T-cell (primary cell): ENCODE measurements at regions not wholly inside any gene's neighbourhood (a gene's known extent, or its start where the extent isn't known, plus 50 kb on each side); places are given as distances from the start of the nearest gene placed in this dataset.

Experiments
- ATAC-seq, 4 experiments: fragments of 200-7000 bp in 3 of 4; fragments of 150-1000 bp in 1 of 4; cut with Tn5 transposase; replicated peaks in 1 of 4; 1 replicate in 3 of 4; 2 replicates in 1 of 4; pipeline ENCODE4 v1.10.0; 2021; ENCODE audit warnings: moderate library complexity in 3 of 4, mild to moderate bottlenecking in 2 of 4, moderate number of reproducible peaks in 1 of 4
- CTCF ChIA-PET, 2 donors: fragments of 300-600 bp; sonication (Branson Sonifier 250); formaldehyde crosslinking; loops; one replicate each; lab custom pipeline; 2022; ENCODE audit warnings: antibody characterized with exemption in 2 of 2; lab: Charles Lee
- POLR2A ChIA-PET, 2 donors: fragments of 300-600 bp; sonication (Branson Sonifier 250); formaldehyde crosslinking; loops; one replicate each; lab custom pipeline; 2022; ENCODE audit warnings: antibody characterized with exemption in 2 of 2; lab: Charles Lee
- DNase-seq, 35 experiments: peaks; one replicate each; pipeline versions ENCODE4 v3.0.0 to v3.0.0-alpha.2; 2013 to 2023
- H3K27ac ChIP-seq: one replicate; pipeline ENCODE4 v1.5.1; 2013; ENCODE audit warnings: low read length
- H3K27me3 ChIP-seq, 2 experiments: replicated peaks in 1 of 2; 1 replicate in 1 of 2; 2 replicates in 1 of 2; pipeline versions ENCODE4 v1.6.1 to v1.7.0; 2013; ENCODE audit warnings: low read length in 1 of 2, mixed read lengths in 1 of 2; ENCODE audit not compliant: control insufficient read depth in 2 of 2, insufficient read depth in 2 of 2; ENCODE audit errors: extremely low read depth in 1 of 2
- H3K36me3 ChIP-seq, 2 donors: 1 replicate in 1 of 2; 2 replicates in 1 of 2; pipeline versions ENCODE4 v1.6.1 to v1.7.0; 2013; ENCODE audit warnings: low read length in 1 of 2; ENCODE audit not compliant: control insufficient read depth in 2 of 2, insufficient read depth in 1 of 2; ENCODE audit errors: extremely low read depth in 1 of 2
- H3K4me1 ChIP-seq, 2 experiments: 1 replicate in 1 of 2; 2 replicates in 1 of 2; pipeline versions ENCODE4 v1.6.1 to v1.7.0; 2013; ENCODE audit warnings: low read length in 2 of 2, mixed read lengths in 1 of 2; ENCODE audit not compliant: insufficient read depth in 2 of 2, control insufficient read depth in 1 of 2; ENCODE audit errors: extremely low read depth in 1 of 2
- H3K4me3 ChIP-seq, 2 donors: 1 replicate in 1 of 2; 2 replicates in 1 of 2; pipeline versions ENCODE4 v1.5.1 to v1.7.0; 2013; ENCODE audit warnings: mild to moderate bottlenecking in 2 of 2, low read length in 1 of 2, moderate library complexity in 1 of 2; ENCODE audit not compliant: control insufficient read depth in 1 of 2; ENCODE audit errors: extremely low read depth in 1 of 2
- H3K9me3 ChIP-seq: 2 replicates; pipeline ENCODE4 v1.7.0; 2013
- H3K27ac Mint-ChIP-seq, 2 donors: one replicate each; pipeline ENCODE4 v1.8.0; 2020 to 2021; ENCODE audit warnings: mild to moderate bottlenecking in 2 of 2, mixed read lengths in 2 of 2
- H3K27me3 Mint-ChIP-seq, 2 donors: one replicate each; pipeline ENCODE4 v1.8.0; 2021 to 2022; ENCODE audit warnings: mixed read lengths in 2 of 2
- H3K36me3 Mint-ChIP-seq: one replicate; pipeline ENCODE4 v1.8.0; 2021; ENCODE audit warnings: mixed read lengths
- H3K4me1 Mint-ChIP-seq, 3 donors: one replicate each; pipeline ENCODE4 v1.8.0; 2020 to 2022; ENCODE audit warnings: mixed read lengths in 3 of 3, mild to moderate bottlenecking in 1 of 3
- H3K4me3 Mint-ChIP-seq, 3 donors: one replicate each; pipeline ENCODE4 v1.8.0; 2020 to 2022; ENCODE audit warnings: mild to moderate bottlenecking in 3 of 3, mixed read lengths in 3 of 3, moderate library complexity in 3 of 3
- H3K9me3 Mint-ChIP-seq, 3 donors: one replicate each; pipeline ENCODE4 v1.8.0; 2020 to 2022; ENCODE audit warnings: mixed read lengths in 3 of 3
- WGBS: methylation state at CpG from one replicate; pipeline ENCODE4 v1.1.5; 2013; ENCODE audit warnings: missing lambda C conversion rate; ENCODE audit not compliant: insufficient coverage; 5-methylcytosine and 5-hydroxymethylcytosine counted together

DNA sequence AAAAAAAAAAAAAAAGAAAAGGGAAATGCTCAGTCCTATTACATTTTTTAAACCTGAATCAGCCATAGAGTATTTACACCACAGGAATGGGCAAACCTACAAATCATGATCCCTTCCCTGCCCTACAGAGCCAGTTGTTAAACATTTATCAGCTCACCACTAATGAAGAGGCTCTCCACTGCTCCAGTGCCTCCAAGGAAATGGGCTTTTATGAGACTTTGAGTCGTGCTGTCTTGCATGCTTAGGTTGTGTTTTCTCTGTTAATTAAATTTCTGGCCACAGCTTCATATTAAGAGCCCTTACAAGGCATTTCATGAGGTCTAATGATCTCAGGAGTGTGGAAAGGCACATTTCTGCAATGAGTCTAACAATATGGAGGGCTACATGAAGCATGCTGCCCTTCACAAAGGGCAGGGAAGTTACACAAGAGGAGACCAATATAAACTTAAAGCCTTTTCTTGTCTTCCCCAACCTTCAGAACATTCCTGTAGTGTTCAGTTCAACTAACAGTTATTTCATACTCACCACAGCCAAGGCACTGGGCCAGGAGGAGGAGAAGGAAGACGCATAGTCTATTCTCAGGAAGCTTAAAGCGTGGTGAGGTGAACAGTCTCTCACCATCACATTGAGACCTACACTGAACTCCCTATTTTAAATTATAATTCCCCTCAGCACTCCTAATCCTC lies 140.1 kb upstream of the ABCA1 start:
- DNase-seq, result no peak
- ATAC-seq, result no peak
- Mint-ChIP-seq H3K27ac (no peak overlapping the region), H3K4me3 (no peak overlapping the region), H3K9me3 (no peaks in the 10 kb centered on the region), H3K27me3 (peaks cover 0 to 3% of the 10 kb centered on the region in 2 donors), H3K4me1 (peaks cover 13 to 20% (median 13%) of the 10 kb centered on the region in 3 donors), H3K36me3 (no peaks in the 10 kb centered on the region)
- Histone ChIP-seq H3K9me3 (no peaks in the 10 kb centered on the region), H3K36me3 (no peaks in the 10 kb centered on the region), H3K4me3 (no peak overlapping the region), H3K4me1 (peaks cover 0 to 11% of the 10 kb centered on the region in 2 experiments), H3K27me3 (peaks cover 0 to 13% of the 10 kb centered on the region in 2 experiments), H3K27ac (no peak overlapping the region)
- POLR2A ChIA-PET, result no interaction called here
- CTCF ChIA-PET, result interaction anchor here in 1 of 2 donors (0.7 kb wide), 1 partner anchor 1459 kb away, joined by 7 read pairs; no protein-coding TSS in a partner anchor
- WGBS, result no CpG with 5 or more reads among the region's 3 CpGs

GRCh38 chr9:105069285-105069684 lies 141.3 kb upstream of the ABCA1 start:
- DNase-seq, result no peak
- no peak for ATAC-seq
- no peak overlapping the region for H3K4me3 Mint-ChIP-seq
- no peaks in the 10 kb centered on the region for H3K9me3 Mint-ChIP-seq
- H3K27me3 ChIP-seq, result peaks cover 0 to 9% of the 10 kb centered on the region in 2 experiments
- peaks cover 0 to 5% of the 10 kb centered on the region in 2 experiments for H3K4me1 ChIP-seq
- peaks cover 4 to 13% (median 5%) of the 10 kb centered on the region in 3 donors for H3K4me1 Mint-ChIP-seq
- H3K36me3 ChIP-seq, result no peaks in the 10 kb centered on the region
- WGBS, result 91% methylated on average over 3 of the region's 5 CpGs
- no peaks in the 10 kb centered on the region for H3K36me3 Mint-ChIP-seq
- CTCF ChIA-PET, result no interaction called here
- peaks cover 0 to 3% of the 10 kb centered on the region in 2 donors for H3K27me3 Mint-ChIP-seq
- no peak overlapping the region for H3K27ac ChIP-seq
- H3K9me3 ChIP-seq, result no peaks in the 10 kb centered on the region
- no peak overlapping the region for H3K4me3 ChIP-seq
- H3K27ac Mint-ChIP-seq, result no peak overlapping the region
- POLR2A ChIA-PET, result interaction anchor here in 1 of 2 donors (0.5 to 0.6 kb wide), 2 partner anchors 35 to 66 kb away, joined by 3 to 4 read pairs; no protein-coding TSS in a partner anchor

DNA sequence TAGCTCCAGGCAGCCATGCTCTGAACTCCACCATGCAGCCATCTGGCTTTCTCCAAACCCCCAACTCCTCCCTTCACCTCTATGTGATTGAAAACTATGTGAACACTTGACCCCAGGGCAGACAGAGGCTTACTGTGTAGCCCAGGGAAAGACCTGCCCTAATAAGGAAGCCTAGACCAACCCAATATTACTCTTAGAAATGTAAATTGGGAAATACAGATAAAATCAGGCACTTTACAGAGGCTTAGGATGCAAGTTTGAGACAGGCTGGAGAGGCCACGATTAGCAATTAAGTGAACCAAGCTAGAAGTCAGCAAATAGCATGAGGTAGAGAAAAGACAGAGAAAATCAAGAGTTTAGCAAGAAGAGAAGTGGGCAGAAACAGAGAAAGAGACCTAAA lies 141.7 kb upstream of the ABCA1 start:
- Histone ChIP-seq H3K36me3 (no peaks in the 10 kb centered on the region), H3K27ac (no peak overlapping the region), H3K4me3 (no peak overlapping the region), H3K27me3 (peaks cover 0 to 5% of the 10 kb centered on the region in 2 experiments), H3K9me3 (no peaks in the 10 kb centered on the region), H3K4me1 (peaks cover 0 to 1% of the 10 kb centered on the region in 2 experiments)
- no peaks in the 10 kb centered on the region for H3K9me3 Mint-ChIP-seq
- ATAC-seq (no peak), DNase-seq (no peak)
- peaks cover 4 to 12% (median 5%) of the 10 kb centered on the region in 3 donors for H3K4me1 Mint-ChIP-seq
- no peak overlapping the region for H3K27ac Mint-ChIP-seq
- no peak overlapping the region for H3K4me3 Mint-ChIP-seq
- POLR2A ChIA-PET, result interaction anchor here in 1 of 2 donors (0.5 kb wide), 1 partner anchor 36 kb away, joined by 4 read pairs; no protein-coding TSS in a partner anchor
- H3K36me3 Mint-ChIP-seq, result no peaks in the 10 kb centered on the region
- WGBS, result 82% methylated on average over 1 of the region's 1 CpG
- peaks cover 0 to 3% of the 10 kb centered on the region in 2 donors for H3K27me3 Mint-ChIP-seq
- CTCF ChIA-PET, result no interaction called here

DNA sequence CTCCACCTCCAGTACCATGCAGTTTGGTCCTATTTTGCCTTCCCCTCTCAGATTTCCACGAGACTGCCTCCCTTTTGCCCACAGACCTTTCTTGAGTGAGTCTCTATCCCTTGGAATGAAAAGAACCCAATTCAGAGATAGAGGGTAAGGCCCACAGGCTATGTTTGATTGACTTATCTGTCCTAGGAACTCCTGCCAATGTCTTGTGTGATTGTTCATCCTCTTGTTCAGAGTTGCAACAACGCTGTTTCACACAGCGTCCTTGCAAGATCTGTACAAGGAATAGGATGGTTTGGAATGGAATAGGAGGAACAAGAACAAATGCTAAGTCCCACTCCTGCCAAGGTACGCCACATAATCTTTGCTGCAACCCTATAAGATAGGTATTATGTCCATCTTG lies 142.2 kb upstream of the ABCA1 start:
- Histone ChIP-seq H3K9me3 (no peaks in the 10 kb centered on the region), H3K4me1 (no peaks in the 10 kb centered on the region), H3K27me3 (peaks cover 0 to 3% of the 10 kb centered on the region in 2 experiments), H3K4me3 (no peak overlapping the region), H3K27ac (no peak overlapping the region), H3K36me3 (no peaks in the 10 kb centered on the region)
- no peak overlapping the region for H3K27ac Mint-ChIP-seq
- 100% methylated on average over 1 of the region's 4 CpGs for WGBS
- H3K27me3 Mint-ChIP-seq, result peaks cover 0 to 2% of the 10 kb centered on the region in 2 donors
- H3K4me1 Mint-ChIP-seq, result peaks cover 4 to 12% (median 5%) of the 10 kb centered on the region in 3 donors
- no peaks in the 10 kb centered on the region for H3K9me3 Mint-ChIP-seq
- no peak overlapping the region for H3K4me3 Mint-ChIP-seq
- no peak for ATAC-seq
- ChIA-PET POLR2A (no interaction called here), CTCF (interaction anchor here in 1 of 2 donors (0.7 kb wide), 1 partner anchor 315 kb away, joined by 8 read pairs; no protein-coding TSS in a partner anchor)
- H3K36me3 Mint-ChIP-seq, result no peaks in the 10 kb centered on the region
- DNase-seq, result no peak

DNA sequence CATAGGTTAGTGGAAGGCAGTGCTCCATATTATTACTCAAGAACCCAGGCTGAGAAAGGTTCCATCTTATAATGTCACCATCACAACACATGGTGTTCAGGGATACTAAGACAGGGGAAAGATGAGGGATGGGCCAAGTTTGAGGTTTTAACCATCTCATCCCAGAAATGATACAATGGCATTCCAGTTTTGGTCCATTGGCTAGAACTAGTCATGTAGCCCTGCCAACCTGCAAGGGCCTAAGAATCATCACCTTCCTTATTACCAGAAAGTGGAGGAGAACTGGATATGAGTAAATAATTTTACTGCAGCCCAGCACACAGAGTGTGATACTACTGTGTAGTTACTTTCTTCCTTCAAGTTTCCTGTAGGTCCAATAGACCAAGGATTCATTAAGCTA lies 144.5 kb upstream of the ABCA1 start:
- ATAC-seq, result no peak

DNA sequence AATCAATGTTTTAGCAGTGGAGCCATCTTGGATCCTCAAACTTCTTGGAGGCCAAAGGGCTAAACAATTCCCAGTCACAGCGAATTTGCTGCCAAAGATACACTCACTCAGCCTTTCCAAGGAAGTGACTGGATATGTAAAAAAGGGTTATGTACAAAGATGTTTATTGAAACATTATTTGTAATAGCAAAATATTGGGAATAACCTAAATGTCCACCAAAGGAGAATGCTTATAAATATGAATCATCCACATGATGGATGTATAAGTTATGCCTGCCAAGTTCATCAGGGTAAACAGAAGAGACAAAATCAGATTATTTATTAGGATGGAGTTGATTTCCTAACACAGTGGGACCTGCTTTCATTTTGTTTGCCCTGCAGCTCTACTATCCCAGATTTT lies 145.2 kb upstream of the ABCA1 start:
- DNase-seq (no peak), ATAC-seq (no peak)
- no peaks in the 10 kb centered on the region for H3K4me1 ChIP-seq
- no peak overlapping the region for H3K27ac Mint-ChIP-seq
- no peaks in the 10 kb centered on the region for H3K36me3 Mint-ChIP-seq
- no peak overlapping the region for H3K4me3 Mint-ChIP-seq
- H3K4me3 ChIP-seq, result no peak overlapping the region
- H3K9me3 Mint-ChIP-seq, result no peaks in the 10 kb centered on the region
- ChIA-PET POLR2A (no interaction called here), CTCF (interaction anchor here in 1 of 2 donors (0.6 kb wide), 1 partner anchor 343 kb away, joined by 7 read pairs; no protein-coding TSS in a partner anchor)
- H3K27ac ChIP-seq, result no peak overlapping the region
- H3K27me3 ChIP-seq, result no peaks in the 10 kb centered on the region
- H3K27me3 Mint-ChIP-seq, result no peaks in the 10 kb centered on the region
- H3K4me1 Mint-ChIP-seq, result peaks cover 0 to 3% (median 0%) of the 10 kb centered on the region in 3 donors
- H3K36me3 ChIP-seq, result no peaks in the 10 kb centered on the region
- H3K9me3 ChIP-seq, result no peaks in the 10 kb centered on the region
- no CpG with 5 or more reads among the region's 1 CpG for WGBS

More for the DNA sequence above, 144.5 kb upstream of the ABCA1 start:
- H3K9me3 ChIP-seq, result no peaks in the 10 kb centered on the region
- Mint-ChIP-seq H3K27me3 (no peaks in the 10 kb centered on the region), H3K4me3 (no peak overlapping the region), H3K4me1 (peaks cover 0 to 6% (median 0%) of the 10 kb centered on the region in 3 donors), H3K27ac (no peak overlapping the region), H3K36me3 (no peaks in the 10 kb centered on the region), H3K9me3 (no peaks in the 10 kb centered on the region)
- ChIA-PET CTCF (interaction anchor here in 1 of 2 donors (0.6 kb wide), 1 partner anchor 343 kb away, joined by 7 read pairs; no protein-coding TSS in a partner anchor), POLR2A (no interaction called here)
- H3K4me3 ChIP-seq, result no peak overlapping the region
- H3K27me3 ChIP-seq, result no peaks in the 10 kb centered on the region
- H3K36me3 ChIP-seq, result no peaks in the 10 kb centered on the region
- no peaks in the 10 kb centered on the region for H3K4me1 ChIP-seq
- no peak for DNase-seq
- H3K27ac ChIP-seq, result no peak overlapping the region
